Ishikawa (cell line): ENCODE measurements at regions not wholly inside any gene's neighbourhood (a gene's known extent, or its start where the extent isn't known, plus 50 kb on each side); places are given as distances from the start of the nearest gene placed in this dataset.

Experiments used
- CEBPB ChIP-seq: IDR thresholded peaks from 2 replicates; pipeline ENCODE4 v1.6.1; 2012
- CREB1 ChIP-seq: IDR thresholded peaks from 2 replicates; pipeline ENCODE4 v1.6.1; 2012; ENCODE audit warnings: low read depth
- EGR1 ChIP-seq: IDR thresholded peaks from 2 replicates; pipeline ENCODE4 v1.6.1; 2012
- EP300 ChIP-seq: IDR thresholded peaks from 2 replicates; pipeline ENCODE4 v1.6.1; 2012; ENCODE audit warnings: borderline replicate concordance
- FOXM1 ChIP-seq: IDR thresholded peaks from 2 replicates; pipeline ENCODE4 v1.6.1; 2012; ENCODE audit warnings: low read depth, borderline replicate concordance
- NFIC ChIP-seq: IDR thresholded peaks from 2 replicates; pipeline ENCODE4 v1.6.1; 2012
- RAD21 ChIP-seq: IDR thresholded peaks from 2 replicates; pipeline ENCODE4 v1.6.1; 2012; ENCODE audit warnings: low read depth
- TAF1 ChIP-seq: IDR thresholded peaks from 2 replicates; pipeline ENCODE4 v1.6.1; 2012; ENCODE audit warnings: low read depth, mild to moderate bottlenecking
- TCF12 ChIP-seq: IDR thresholded peaks from 2 replicates; pipeline ENCODE4 v1.6.1; 2012; ENCODE audit warnings: low read depth
- TEAD4 ChIP-seq: IDR thresholded peaks from 2 replicates; pipeline ENCODE4 v1.6.1; 2012
- YY1 ChIP-seq: IDR thresholded peaks from 2 replicates; pipeline ENCODE4 v1.6.1; 2012; ENCODE audit warnings: low read depth
- TF ChIP-seq, protein P1 (sequence below): IDR thresholded peaks from 2 replicates; pipeline ENCODE4 v1.6.1; 2012
- TF ChIP-seq, protein P2 (sequence below): IDR thresholded peaks from 2 replicates; pipeline ENCODE4 v1.6.1; 2012; ENCODE audit warnings: low read depth, mild to moderate bottlenecking
- TF ChIP-seq, protein P3 (sequence below): IDR thresholded peaks from 2 replicates; pipeline ENCODE4 v1.6.1; 2012

DNA sequence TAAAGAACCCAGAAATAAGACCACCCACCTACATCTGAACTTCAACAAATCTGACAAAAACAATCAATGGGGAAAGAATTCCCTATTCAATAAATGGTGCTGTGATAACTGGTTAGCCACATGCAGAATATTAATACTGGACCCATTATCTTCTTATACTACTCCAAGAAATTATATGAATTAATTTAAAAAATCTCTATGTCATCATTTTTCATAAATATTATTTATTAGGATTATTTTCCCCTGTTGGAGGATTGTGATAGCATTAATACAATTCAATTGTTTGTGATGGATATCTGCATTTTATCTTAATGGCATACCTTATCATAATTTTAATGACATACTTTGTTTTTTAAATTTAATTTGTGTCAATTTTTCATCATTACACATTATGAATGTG, 682.2 kb upstream of the CTNND2 start:
- TF ChIP-seq FOXM1: no peak
- TF ChIP-seq, protein P1, sequence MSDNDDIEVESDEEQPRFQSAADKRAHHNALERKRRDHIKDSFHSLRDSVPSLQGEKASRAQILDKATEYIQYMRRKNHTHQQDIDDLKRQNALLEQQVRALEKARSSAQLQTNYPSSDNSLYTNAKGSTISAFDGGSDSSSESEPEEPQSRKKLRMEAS: no peak
- TF ChIP-seq TCF12: no peak
- TF ChIP-seq CREB1: no peak
- TF ChIP-seq EP300: no peak
- no peak for TF ChIP-seq TEAD4
- no peak for TF ChIP-seq CEBPB
- TF ChIP-seq EGR1: no peak
- TF ChIP-seq, protein P2, sequence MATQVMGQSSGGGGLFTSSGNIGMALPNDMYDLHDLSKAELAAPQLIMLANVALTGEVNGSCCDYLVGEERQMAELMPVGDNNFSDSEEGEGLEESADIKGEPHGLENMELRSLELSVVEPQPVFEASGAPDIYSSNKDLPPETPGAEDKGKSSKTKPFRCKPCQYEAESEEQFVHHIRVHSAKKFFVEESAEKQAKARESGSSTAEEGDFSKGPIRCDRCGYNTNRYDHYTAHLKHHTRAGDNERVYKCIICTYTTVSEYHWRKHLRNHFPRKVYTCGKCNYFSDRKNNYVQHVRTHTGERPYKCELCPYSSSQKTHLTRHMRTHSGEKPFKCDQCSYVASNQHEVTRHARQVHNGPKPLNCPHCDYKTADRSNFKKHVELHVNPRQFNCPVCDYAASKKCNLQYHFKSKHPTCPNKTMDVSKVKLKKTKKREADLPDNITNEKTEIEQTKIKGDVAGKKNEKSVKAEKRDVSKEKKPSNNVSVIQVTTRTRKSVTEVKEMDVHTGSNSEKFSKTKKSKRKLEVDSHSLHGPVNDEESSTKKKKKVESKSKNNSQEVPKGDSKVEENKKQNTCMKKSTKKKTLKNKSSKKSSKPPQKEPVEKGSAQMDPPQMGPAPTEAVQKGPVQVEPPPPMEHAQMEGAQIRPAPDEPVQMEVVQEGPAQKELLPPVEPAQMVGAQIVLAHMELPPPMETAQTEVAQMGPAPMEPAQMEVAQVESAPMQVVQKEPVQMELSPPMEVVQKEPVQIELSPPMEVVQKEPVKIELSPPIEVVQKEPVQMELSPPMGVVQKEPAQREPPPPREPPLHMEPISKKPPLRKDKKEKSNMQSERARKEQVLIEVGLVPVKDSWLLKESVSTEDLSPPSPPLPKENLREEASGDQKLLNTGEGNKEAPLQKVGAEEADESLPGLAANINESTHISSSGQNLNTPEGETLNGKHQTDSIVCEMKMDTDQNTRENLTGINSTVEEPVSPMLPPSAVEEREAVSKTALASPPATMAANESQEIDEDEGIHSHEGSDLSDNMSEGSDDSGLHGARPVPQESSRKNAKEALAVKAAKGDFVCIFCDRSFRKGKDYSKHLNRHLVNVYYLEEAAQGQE: no peak
- TF ChIP-seq TAF1: no peak
- TF ChIP-seq NFIC: no peak
- TF ChIP-seq YY1: no peak
- no peak for TF ChIP-seq RAD21
- TF ChIP-seq, protein P3, sequence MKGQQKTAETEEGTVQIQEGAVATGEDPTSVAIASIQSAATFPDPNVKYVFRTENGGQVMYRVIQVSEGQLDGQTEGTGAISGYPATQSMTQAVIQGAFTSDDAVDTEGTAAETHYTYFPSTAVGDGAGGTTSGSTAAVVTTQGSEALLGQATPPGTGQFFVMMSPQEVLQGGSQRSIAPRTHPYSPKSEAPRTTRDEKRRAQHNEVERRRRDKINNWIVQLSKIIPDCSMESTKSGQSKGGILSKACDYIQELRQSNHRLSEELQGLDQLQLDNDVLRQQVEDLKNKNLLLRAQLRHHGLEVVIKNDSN: no peak
